Neural progenitor cell (in vitro differentiated cells): ENCODE measurements at regions not wholly inside any gene's neighbourhood (a gene's known extent, or its start where the extent isn't known, plus 50 kb on each side); places are given as distances from the start of the nearest gene placed in this dataset.

Experiments used
- DNase-seq: peaks from one replicate; pipeline ENCODE4 v3.0.0-alpha.2; 2016; ENCODE audit warnings: low spot score
- H2AFZ ChIP-seq: fragments of 200-600 bp; sonication (generic); replicated peaks from 2 replicates; pipeline ENCODE4 v1.6.1; 2016; ENCODE audit warnings: antibody characterized with exemption
- H3F3A ChIP-seq: fragments of 200-600 bp; sonication (generic); 2 replicates; pipeline ENCODE4 v1.6.1; 2016; ENCODE audit warnings: antibody characterized with exemption, low read depth
- H3K27ac ChIP-seq: fragments of 200-600 bp; sonication (generic); 2 replicates; pipeline ENCODE4 v1.5.1; 2016; ENCODE audit warnings: mild to moderate bottlenecking
- H3K27me3 ChIP-seq: fragments of 200-600 bp; sonication (generic); 2 replicates; pipeline ENCODE4 v1.6.1; 2016; ENCODE audit warnings: mild to moderate bottlenecking, moderate library complexity
- H3K36me3 ChIP-seq: fragments of 200-600 bp; sonication (generic); 2 replicates; pipeline ENCODE4 v1.5.1; 2016
- H3K4me1 ChIP-seq: fragments of 200-600 bp; sonication (generic); 2 replicates; pipeline ENCODE4 v1.6.1; 2016; ENCODE audit warnings: mixed run types
- H3K4me2 ChIP-seq: fragments of 200-600 bp; sonication (generic); 2 replicates; pipeline ENCODE4 v1.6.1; 2016
- H3K4me3 ChIP-seq: fragments of 200-600 bp; sonication (generic); 2 replicates; pipeline ENCODE4 v1.5.1; 2016
- H3K79me2 ChIP-seq: fragments of 200-600 bp; sonication (generic); 2 replicates; pipeline ENCODE4 v1.6.1; 2016; ENCODE audit warnings: low read depth
- H3K9ac ChIP-seq: fragments of 200-600 bp; sonication (generic); 2 replicates; pipeline ENCODE4 v1.6.1; 2016
- H3K9me3 ChIP-seq: fragments of 200-600 bp; sonication (generic); 2 replicates; pipeline ENCODE4 v1.5.1; 2016; ENCODE audit warnings: low read depth
- H4K20me1 ChIP-seq: fragments of 200-600 bp; sonication (generic); 2 replicates; pipeline ENCODE4 v1.6.1; 2016; ENCODE audit warnings: low read depth
- H3K27ac Mint-ChIP-seq: 3 replicates; pipeline ENCODE4 v1.8.0; 2021; ENCODE audit warnings: mixed read lengths
- H3K27me3 Mint-ChIP-seq: 2 replicates; pipeline ENCODE4 v1.8.0; 2022; ENCODE audit warnings: low read depth, mild to moderate bottlenecking, inconsistent platforms, moderate library complexity, mixed read lengths; ENCODE audit not compliant: insufficient read depth
- H3K36me3 Mint-ChIP-seq: 3 replicates; pipeline ENCODE4 v1.8.0; 2021; ENCODE audit warnings: mixed read lengths
- H3K4me1 Mint-ChIP-seq: 3 replicates; pipeline ENCODE4 v1.8.0; 2021; ENCODE audit warnings: mixed read lengths
- H3K4me3 Mint-ChIP-seq: 3 replicates; pipeline ENCODE4 v1.8.0; 2021; ENCODE audit warnings: mild to moderate bottlenecking, moderate library complexity, mixed read lengths
- H3K9me3 Mint-ChIP-seq: 3 replicates; pipeline ENCODE4 v1.8.0; 2020; ENCODE audit warnings: mixed read lengths
- CTCF ChIP-seq: fragments of 200-600 bp; sonication (generic); IDR thresholded peaks from 2 replicates; pipeline ENCODE4 v1.5.1; 2017; ENCODE audit warnings: antibody characterized with exemption, mild to moderate bottlenecking
- EZH2 ChIP-seq: fragments of 200-600 bp; sonication (generic); IDR thresholded peaks from 2 replicates; pipeline ENCODE4 v1.6.1; 2017; ENCODE audit warnings: antibody characterized with exemption, mild to moderate bottlenecking, moderate library complexity
- EZH2phosphoT487 ChIP-seq: fragments of 200-600 bp; sonication (generic); IDR thresholded peaks from 2 replicates; pipeline ENCODE4 v1.6.1; 2017; ENCODE audit warnings: antibody characterized with exemption

GRCh38 chr11:19599681-19600080, 113.0 kb upstream of the NAV2 start:
- H3K79me2 ChIP-seq: no peaks in the 10 kb centered on the region
- H3K27me3 Mint-ChIP-seq: peaks cover 7% of the 10 kb centered on the region
- H3K4me1 ChIP-seq: no peaks in the 10 kb centered on the region
- TF ChIP-seq EZH2phosphoT487: no peak
- TF ChIP-seq EZH2: no peak
- no peak for TF ChIP-seq CTCF
- no peak overlapping the region for H3K27ac Mint-ChIP-seq
- peaks cover 20% of the 10 kb centered on the region for H3K9me3 Mint-ChIP-seq
- H3K4me1 Mint-ChIP-seq: peaks cover 22% of the 10 kb centered on the region
- H2AFZ ChIP-seq: no peak overlapping the region
- no peaks in the 10 kb centered on the region for H4K20me1 ChIP-seq
- H3F3A ChIP-seq: no peaks in the 10 kb centered on the region
- H3K4me3 Mint-ChIP-seq: no peak overlapping the region
- no peak overlapping the region for H3K4me3 ChIP-seq
- no peak overlapping the region for H3K27ac ChIP-seq
- no peaks in the 10 kb centered on the region for H3K36me3 ChIP-seq
- H3K9me3 ChIP-seq: no peaks in the 10 kb centered on the region
- DNase-seq: no peak
- peaks cover under 1% of the 10 kb centered on the region for H3K36me3 Mint-ChIP-seq
- H3K9ac ChIP-seq: no peak overlapping the region
- no peaks in the 10 kb centered on the region for H3K27me3 ChIP-seq
- no peak overlapping the region for H3K4me2 ChIP-seq

- DNase-seq: no peak
- H3F3A ChIP-seq: no peaks in the 10 kb centered on the region
- H2AFZ ChIP-seq: no peak overlapping the region
- no peaks in the 10 kb centered on the region for H3K36me3 ChIP-seq
- no peak overlapping the region for H3K9ac ChIP-seq
- H3K27me3 Mint-ChIP-seq: peaks cover 3% of the 10 kb centered on the region
- TF ChIP-seq EZH2 (no peak), CTCF (no peak), EZH2phosphoT487 (no peak)
- H3K4me1 Mint-ChIP-seq: peaks cover 22% of the 10 kb centered on the region
- no peak overlapping the region for H3K27ac Mint-ChIP-seq
- no peak overlapping the region for H3K4me3 Mint-ChIP-seq
- H3K4me2 ChIP-seq: no peak overlapping the region
- no peak overlapping the region for H3K27ac ChIP-seq
- H4K20me1 ChIP-seq: no peaks in the 10 kb centered on the region
- H3K9me3 Mint-ChIP-seq: peaks cover 13% of the 10 kb centered on the region
- H3K9me3 ChIP-seq: no peaks in the 10 kb centered on the region
- no peaks in the 10 kb centered on the region for H3K4me1 ChIP-seq
- H3K27me3 ChIP-seq: no peaks in the 10 kb centered on the region
- H3K36me3 Mint-ChIP-seq: no peaks in the 10 kb centered on the region
- H3K4me3 ChIP-seq: no peak overlapping the region
- no peaks in the 10 kb centered on the region for H3K79me2 ChIP-seq
Observed at GRCh38 chr11:19598876-19599486, 113.7 kb upstream of the NAV2 start.

GRCh38 chr11:19598456-19598855, 114.2 kb upstream of the NAV2 start:
- no peak for DNase-seq
- no peak overlapping the region for H2AFZ ChIP-seq
- Mint-ChIP-seq H3K36me3 (no peaks in the 10 kb centered on the region), H3K9me3 (peaks cover 8% of the 10 kb centered on the region), H3K4me3 (no peak overlapping the region), H3K27me3 (peaks cover 2% of the 10 kb centered on the region), H3K4me1 (peaks cover 22% of the 10 kb centered on the region), H3K27ac (no peak overlapping the region)
- H3K27me3 ChIP-seq: no peaks in the 10 kb centered on the region
- H3F3A ChIP-seq: no peaks in the 10 kb centered on the region
- H3K27ac ChIP-seq: no peak overlapping the region
- no peak overlapping the region for H3K9ac ChIP-seq
- H3K4me1 ChIP-seq: no peaks in the 10 kb centered on the region
- H3K79me2 ChIP-seq: no peaks in the 10 kb centered on the region
- H3K36me3 ChIP-seq: no peaks in the 10 kb centered on the region
- no peaks in the 10 kb centered on the region for H4K20me1 ChIP-seq
- TF ChIP-seq EZH2 (no peak), EZH2phosphoT487 (no peak), CTCF (no peak)
- H3K4me2 ChIP-seq: no peak overlapping the region
- H3K9me3 ChIP-seq: no peaks in the 10 kb centered on the region
- H3K4me3 ChIP-seq: no peak overlapping the region
